Stimulated activated CD8-positive, alpha-beta memory T cell treated with anti-CD3 and anti-CD28 coated beads, Interleukin-7, amount 100 ng/mL, for 48 hours (primary cell): ENCODE measurements at regions not wholly inside any gene's neighbourhood (a gene's known extent, or its start where the extent isn't known, plus 50 kb on each side); places are given as distances from the start of the nearest gene placed in this dataset.

Experiments
- DNase-seq, 2 donors: peaks; one replicate each; pipeline ENCODE4 v3.0.0-alpha.2; 2020; ENCODE audit warnings: low read depth in 1 of 2; ENCODE audit errors: extremely low read depth in 1 of 2

DNA sequence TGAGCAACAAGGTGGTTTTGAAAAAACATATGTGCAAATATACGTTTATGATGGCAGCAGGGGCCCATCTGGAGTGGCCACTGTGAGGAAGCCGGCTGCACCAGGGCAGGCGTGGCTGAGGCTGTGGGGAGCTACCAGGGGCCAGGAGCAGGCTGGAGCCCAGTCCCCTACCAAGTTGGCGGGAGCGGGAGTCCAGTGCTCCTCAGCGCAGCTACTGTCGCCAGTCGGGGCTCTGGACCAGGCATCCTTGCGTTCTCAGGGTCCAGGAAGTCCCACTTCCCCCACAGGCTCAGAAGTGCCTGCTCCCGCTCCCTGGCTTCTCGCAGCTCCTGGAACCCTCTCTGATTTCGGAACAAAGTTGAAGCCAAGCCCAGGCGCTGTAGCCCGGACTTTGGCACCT is 1377.5 kb upstream of the FLRT2 start:
- no peak for DNase-seq

GRCh38 chr14:84162633-84163032 is 1367.3 kb upstream of the FLRT2 start:
- DNase-seq: no peak

- no peak for DNase-seq
These were observed 1362.9 kb upstream of the FLRT2 start for GRCh38 chr14:84167026-84167425.

GRCh38 chr14:84180336-84180735 is 1349.6 kb upstream of the FLRT2 start:
- DNase-seq: no peak

DNA sequence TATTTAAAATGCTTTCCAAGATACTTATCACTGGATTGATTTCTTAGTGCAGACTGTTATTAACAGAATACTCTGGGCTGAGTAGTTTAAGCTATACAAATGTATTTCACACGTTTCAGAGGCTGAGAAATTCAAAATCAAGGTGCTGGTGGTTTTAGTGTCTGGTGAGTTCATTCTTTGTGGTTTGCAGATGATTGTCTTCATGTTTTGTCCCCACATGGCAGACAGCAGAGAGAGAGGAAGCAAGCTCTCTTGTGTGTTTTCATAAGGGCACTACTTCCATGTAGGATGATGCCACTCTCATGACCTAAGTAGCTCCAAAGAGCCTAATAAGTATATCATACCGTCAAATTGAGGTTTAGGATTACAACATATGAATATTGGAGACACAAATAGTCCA is 1348.9 kb upstream of the FLRT2 start:
- no peak for DNase-seq

GRCh38 chr14:84195514-84195913 is 1334.4 kb upstream of the FLRT2 start:
- no peak for DNase-seq

DNA sequence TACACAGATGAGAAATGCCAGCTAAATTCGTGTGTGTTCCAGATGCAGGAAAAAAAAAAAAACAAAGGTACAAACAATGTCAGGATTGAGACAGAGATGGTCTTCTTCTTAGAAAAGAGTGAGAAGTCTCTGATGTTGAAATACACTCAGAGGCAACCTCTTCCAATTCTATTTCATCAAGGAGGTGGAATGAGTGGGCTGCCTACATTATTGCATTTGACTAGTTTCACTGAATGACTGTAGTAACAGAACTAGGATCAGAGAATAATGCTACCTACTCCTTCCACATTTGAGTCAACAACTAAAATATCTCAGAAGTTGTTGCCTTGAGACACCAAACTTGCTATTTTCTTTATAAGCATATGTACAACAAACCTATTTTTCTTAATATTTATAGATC is 1332.2 kb upstream of the FLRT2 start:
- no peak for DNase-seq

- no peak for DNase-seq
These were observed 1327.5 kb upstream of the FLRT2 start for GRCh38 chr14:84202486-84202885.

DNA sequence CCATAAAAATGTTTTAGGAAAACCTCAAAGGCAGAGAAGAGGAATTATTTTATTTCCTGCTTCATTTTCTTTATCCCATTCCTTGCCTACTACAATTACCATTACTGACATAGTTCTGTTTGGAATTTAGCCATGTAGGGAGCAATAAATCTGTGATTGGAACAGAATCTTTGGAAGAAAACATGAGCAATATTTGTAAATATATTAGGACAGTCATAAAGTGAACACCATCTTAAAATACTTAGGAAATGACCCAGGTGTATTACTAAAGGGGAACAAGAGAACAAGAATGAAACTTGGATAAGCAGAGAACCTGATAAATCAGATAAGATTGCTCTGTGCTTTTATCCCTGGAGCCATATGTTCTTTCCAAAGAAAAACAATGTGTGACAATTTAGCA is 1326.0 kb upstream of the FLRT2 start:
- DNase-seq: no peak

GRCh38 chr14:84208451-84208850 is 1321.5 kb upstream of the FLRT2 start:
- no peak for DNase-seq

DNA sequence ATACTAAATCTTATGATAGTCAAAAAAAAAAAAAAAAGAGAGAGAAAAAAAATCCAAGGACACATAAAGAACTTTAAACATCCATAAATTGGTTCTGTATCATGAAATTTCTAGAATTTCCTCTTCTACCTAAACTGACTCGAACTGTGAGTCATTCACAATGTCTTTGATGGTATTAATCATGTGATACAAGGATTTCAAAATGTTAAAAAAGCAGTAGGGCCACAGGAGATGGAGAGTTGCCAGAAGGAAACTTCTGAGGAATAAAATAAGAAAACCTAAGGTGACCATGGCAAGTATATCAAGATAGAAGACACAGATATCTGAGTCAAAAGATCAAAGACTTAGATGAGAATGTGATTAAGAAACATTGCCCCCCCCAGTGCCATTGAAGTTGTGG is 1320.9 kb upstream of the FLRT2 start:
- no peak for DNase-seq

DNA sequence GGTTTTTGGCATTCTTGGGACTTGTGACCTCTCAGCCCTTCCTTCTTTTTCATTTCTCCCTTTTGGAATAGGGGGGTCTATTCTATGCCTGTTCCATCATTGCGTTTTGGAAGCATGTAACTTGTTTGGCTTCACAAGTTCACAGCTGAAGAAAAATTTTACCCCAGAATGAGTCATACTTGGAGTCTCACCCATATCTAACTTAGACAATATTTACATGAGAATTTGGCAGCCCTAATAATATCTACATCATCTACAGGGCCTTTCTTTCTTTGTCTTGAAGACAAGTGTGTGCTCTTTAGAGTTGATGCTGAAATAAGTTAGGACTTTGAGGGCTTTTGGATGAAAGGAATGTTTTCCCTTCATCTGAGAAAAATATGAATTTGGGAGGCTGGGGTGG is 1312.9 kb upstream of the FLRT2 start:
- no peak for DNase-seq

DNA sequence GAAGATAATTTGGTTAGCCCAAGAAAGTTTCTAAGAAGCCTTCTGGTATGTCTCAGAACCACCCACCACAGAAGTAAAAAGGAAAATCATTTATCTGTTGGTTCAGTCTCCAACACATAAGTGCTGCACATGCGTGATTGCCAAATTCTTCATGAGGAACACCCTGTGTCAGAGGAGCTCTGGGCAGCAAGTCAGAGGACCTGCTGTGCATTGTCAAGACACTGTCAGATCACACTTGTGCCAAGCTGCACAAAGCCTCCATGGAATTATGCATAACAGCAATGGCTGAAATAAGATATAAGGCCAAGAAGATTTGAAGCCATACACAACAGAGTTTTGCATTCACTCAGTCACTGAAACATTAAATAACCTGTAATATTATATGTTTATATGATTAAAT is 1304.7 kb upstream of the FLRT2 start:
- DNase-seq: no peak

DNA sequence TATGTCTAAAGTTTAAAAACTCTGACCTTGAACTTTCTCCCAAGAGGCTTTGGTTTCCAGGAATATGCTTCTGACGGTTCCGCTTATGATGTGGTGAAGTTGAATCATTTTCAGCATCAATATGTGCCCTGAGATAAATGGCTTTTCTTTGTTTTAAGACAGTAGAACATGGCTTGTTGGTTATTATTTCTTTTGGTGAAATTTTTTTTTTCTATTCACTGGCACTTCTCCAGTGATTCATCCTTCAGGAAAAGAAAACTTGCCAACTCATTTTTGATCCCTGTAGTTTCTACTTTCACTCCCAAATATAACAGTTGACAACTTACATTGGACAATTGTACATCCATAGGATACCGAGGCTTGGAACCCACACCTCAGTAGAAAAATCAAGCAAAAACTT is 1301.2 kb upstream of the FLRT2 start:
- DNase-seq: no peak

DNA sequence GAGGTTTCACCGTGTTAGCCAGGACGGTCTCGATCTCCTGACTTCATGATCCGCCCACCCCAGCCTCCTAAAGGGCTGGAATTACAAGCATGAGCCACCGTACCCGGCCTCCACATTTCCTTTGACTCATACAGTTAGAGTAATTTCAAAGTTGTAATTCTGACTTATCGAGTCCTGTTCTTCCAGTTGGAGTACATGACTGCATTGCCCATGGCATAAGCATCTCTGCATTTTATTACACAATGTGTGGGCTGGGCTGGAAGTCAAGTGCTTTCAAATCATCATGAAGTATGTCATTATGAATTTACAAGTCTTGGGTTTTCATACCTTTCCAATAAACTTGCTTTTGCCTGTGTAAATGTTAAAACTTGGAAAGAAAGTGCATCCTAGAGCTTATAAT is 1295.7 kb upstream of the FLRT2 start:
- no peak for DNase-seq

- no peak for DNase-seq
These were observed 1293.7 kb upstream of the FLRT2 start for GRCh38 chr14:84236290-84236689.

GRCh38 chr14:84237881-84238280 is 1292.1 kb upstream of the FLRT2 start:
- no peak for DNase-seq

DNA sequence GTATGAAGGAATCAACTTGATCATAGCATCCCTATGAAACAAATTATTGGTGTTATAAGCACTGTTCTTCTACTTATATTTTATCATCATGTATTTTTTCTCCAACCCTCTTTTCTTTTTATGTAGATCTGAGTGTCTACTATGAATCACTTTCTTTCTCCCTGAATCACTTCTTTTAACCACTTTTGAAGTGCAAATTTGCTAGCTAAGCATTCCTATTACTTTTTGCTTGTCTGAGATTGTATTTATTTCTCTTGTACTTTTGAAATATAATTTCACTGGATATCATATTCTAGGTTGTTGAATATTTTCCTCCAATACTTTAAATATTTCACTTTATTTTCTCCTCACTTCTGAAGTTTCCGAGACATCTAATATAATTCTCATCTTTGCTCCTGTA is 1282.3 kb upstream of the FLRT2 start:
- no peak for DNase-seq

DNA sequence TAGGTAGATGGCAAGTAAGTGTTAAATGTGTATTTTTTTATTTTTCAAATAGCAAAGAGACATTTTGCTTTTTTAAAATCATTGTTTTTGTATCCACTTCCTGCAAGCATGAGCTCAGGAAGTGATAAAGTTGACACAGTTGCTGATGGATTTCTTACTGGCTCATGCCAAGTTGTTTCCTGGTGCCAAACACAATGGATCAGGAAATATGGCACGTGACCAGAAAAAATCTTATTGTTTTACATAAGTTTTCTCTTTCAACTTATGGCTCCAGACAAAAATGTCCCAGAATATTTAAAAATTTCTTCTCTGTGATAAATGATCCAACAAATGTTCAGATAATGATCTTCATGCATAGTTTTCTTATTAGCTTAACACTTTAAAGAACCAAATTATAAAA is 1279.1 kb upstream of the FLRT2 start:
- DNase-seq: no peak

GRCh38 chr14:84251411-84252115 is 1278.4 kb upstream of the FLRT2 start:
- no peak for DNase-seq

GRCh38 chr14:84252706-84253105 is 1277.2 kb upstream of the FLRT2 start:
- DNase-seq: no peak

DNA sequence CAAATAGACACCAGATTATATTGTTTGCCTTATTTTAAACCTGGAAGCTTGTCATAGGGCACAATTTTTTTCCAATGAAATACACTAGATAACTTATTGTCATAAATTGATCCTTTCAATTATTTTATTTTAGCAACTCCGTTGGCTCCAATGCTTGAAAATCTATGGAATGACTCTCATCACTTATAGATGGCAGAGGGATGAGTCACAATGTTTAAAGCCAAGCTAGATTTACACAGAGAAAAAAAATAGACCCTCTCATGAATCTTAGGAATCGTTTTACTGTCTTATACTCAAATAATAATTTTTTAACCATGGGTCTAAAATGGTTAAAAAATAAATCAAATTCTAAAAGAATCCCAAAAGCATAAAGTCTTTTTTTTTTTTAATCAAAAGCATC is 1276.6 kb upstream of the FLRT2 start:
- DNase-seq: no peak

GRCh38 chr14:84254290-84254689 is 1275.7 kb upstream of the FLRT2 start:
- DNase-seq: no peak
